ENCODE measurements at regions not wholly inside any gene's neighbourhood (a gene's known extent, or its start where the extent isn't known, plus 50 kb on each side); places are given as distances from the start of the nearest gene placed in this dataset.

- FAIRE-seq (no peak), DNase-seq (no peak)
- H3K27me3 ChIP-seq (ENCODE audit: control insufficient read depth in 3 of 3, insufficient read depth in 3 of 3, low read length in 3 of 3), result no peaks in the 10 kb centered on the region
- peaks cover 0 to 6% of the 10 kb centered on the region in 2 donors for H3K9me3 ChIP-seq (ENCODE audit: control insufficient read depth in 2 of 2, insufficient read depth in 1 of 2, low read depth in 1 of 2, low read length in 1 of 2)
- no peaks in the 10 kb centered on the region for H3K4me1 ChIP-seq (ENCODE audit: control insufficient read depth in 3 of 3, insufficient read depth in 2 of 3, low read depth in 1 of 3, low read length in 2 of 3)
- H3K36me3 ChIP-seq (ENCODE audit: control insufficient read depth in 3 of 3, insufficient read depth in 2 of 3, low read depth in 1 of 3, low read length in 3 of 3), result no peaks in the 10 kb centered on the region
- H3K27ac ChIP-seq (ENCODE audit: low read depth in 1 of 3, low read length in 2 of 3), result no peak overlapping the region
- no peak overlapping the region for H3K4me3 ChIP-seq (ENCODE audit: low read depth in 1 of 3, low read length in 3 of 3)
Measured at GRCh38 chrX:522456-522855, 108.1 kb upstream of the SHOX start.

- no peak for FAIRE-seq
- no peaks in the 10 kb centered on the region for H3K4me1 ChIP-seq (ENCODE audit: control insufficient read depth in 3 of 3, insufficient read depth in 2 of 3, low read depth in 1 of 3, low read length in 2 of 3)
- WGBS, 3 donors, result 92 to 95% (median 93%) methylated on average over 8 of the region's 8 CpGs
- no peak overlapping the region for H3K4me3 ChIP-seq (ENCODE audit: low read depth in 1 of 3, low read length in 3 of 3)
- DNase-seq, result no peak
- H3K27me3 ChIP-seq (ENCODE audit: control insufficient read depth in 3 of 3, insufficient read depth in 3 of 3, low read length in 3 of 3), result no peaks in the 10 kb centered on the region
- no peak overlapping the region for H3K27ac ChIP-seq (ENCODE audit: low read depth in 1 of 3, low read length in 2 of 3)
- peaks cover 0 to 9% of the 10 kb centered on the region in 2 donors for H3K9me3 ChIP-seq (ENCODE audit: control insufficient read depth in 2 of 2, insufficient read depth in 1 of 2, low read depth in 1 of 2, low read length in 1 of 2)
- H3K36me3 ChIP-seq (ENCODE audit: control insufficient read depth in 3 of 3, insufficient read depth in 2 of 3, low read depth in 1 of 3, low read length in 3 of 3), result no peaks in the 10 kb centered on the region
Measured at GRCh38 chrX:525134-525533, 105.5 kb upstream of the SHOX start.

GRCh38 chrX:526295-527224, 104.0 kb upstream of the SHOX start:
- FAIRE-seq (no peak), DNase-seq (peak in 1 of 2 donors; percentile 6)
- no peaks in the 10 kb centered on the region for H3K4me1 ChIP-seq (ENCODE audit: control insufficient read depth in 3 of 3, insufficient read depth in 2 of 3, low read depth in 1 of 3, low read length in 2 of 3)
- no peak overlapping the region for H3K27ac ChIP-seq (ENCODE audit: low read depth in 1 of 3, low read length in 2 of 3)
- H3K27me3 ChIP-seq (ENCODE audit: control insufficient read depth in 3 of 3, insufficient read depth in 3 of 3, low read length in 3 of 3), result no peaks in the 10 kb centered on the region
- WGBS, 3 donors, result 22 to 30% (median 25%) methylated on average over 29 of the region's 29 CpGs
- no peak overlapping the region for H3K4me3 ChIP-seq (ENCODE audit: low read depth in 1 of 3, low read length in 3 of 3)
- no peaks in the 10 kb centered on the region for H3K36me3 ChIP-seq (ENCODE audit: control insufficient read depth in 3 of 3, insufficient read depth in 2 of 3, low read depth in 1 of 3, low read length in 3 of 3)
- peaks cover 0 to 12% of the 10 kb centered on the region in 2 donors for H3K9me3 ChIP-seq (ENCODE audit: control insufficient read depth in 2 of 2, insufficient read depth in 1 of 2, low read depth in 1 of 2, low read length in 1 of 2)

GRCh38 chrX:530726-531610, 99.6 kb upstream of the SHOX start:
- FAIRE-seq, result no peak
- no peaks in the 10 kb centered on the region for H3K36me3 ChIP-seq (ENCODE audit: control insufficient read depth in 3 of 3, insufficient read depth in 2 of 3, low read depth in 1 of 3, low read length in 3 of 3)
- peaks cover 0 to 9% of the 10 kb centered on the region in 2 donors for H3K9me3 ChIP-seq (ENCODE audit: control insufficient read depth in 2 of 2, insufficient read depth in 1 of 2, low read depth in 1 of 2, low read length in 1 of 2)
- DNase-seq, result no peak
- no peaks in the 10 kb centered on the region for H3K4me1 ChIP-seq (ENCODE audit: control insufficient read depth in 3 of 3, insufficient read depth in 2 of 3, low read depth in 1 of 3, low read length in 2 of 3)
- 57 to 72% (median 67%) methylated on average over 19 of the region's 19 CpGs for WGBS, 3 donors
- H3K27ac ChIP-seq (ENCODE audit: low read depth in 1 of 3, low read length in 2 of 3), result no peak overlapping the region
- no peak overlapping the region for H3K4me3 ChIP-seq (ENCODE audit: low read depth in 1 of 3, low read length in 3 of 3)
- no peaks in the 10 kb centered on the region for H3K27me3 ChIP-seq (ENCODE audit: control insufficient read depth in 3 of 3, insufficient read depth in 3 of 3, low read length in 3 of 3)

GRCh38 chrX:531611-531936, 99.0 kb upstream of the SHOX start:
- H3K9me3 ChIP-seq (ENCODE audit: control insufficient read depth in 2 of 2, insufficient read depth in 1 of 2, low read depth in 1 of 2, low read length in 1 of 2), result peaks cover 0 to 8% of the 10 kb centered on the region in 2 donors
- DNase-seq (no peak), FAIRE-seq (no peak)
- H3K4me1 ChIP-seq (ENCODE audit: control insufficient read depth in 3 of 3, insufficient read depth in 2 of 3, low read depth in 1 of 3, low read length in 2 of 3), result no peaks in the 10 kb centered on the region
- WGBS, 3 donors, result 9 to 22% (median 20%) methylated on average over 6 of the region's 6 CpGs
- no peak overlapping the region for H3K4me3 ChIP-seq (ENCODE audit: low read depth in 1 of 3, low read length in 3 of 3)
- H3K27ac ChIP-seq (ENCODE audit: low read depth in 1 of 3, low read length in 2 of 3), result no peak overlapping the region
- no peaks in the 10 kb centered on the region for H3K27me3 ChIP-seq (ENCODE audit: control insufficient read depth in 3 of 3, insufficient read depth in 3 of 3, low read length in 3 of 3)
- no peaks in the 10 kb centered on the region for H3K36me3 ChIP-seq (ENCODE audit: control insufficient read depth in 3 of 3, insufficient read depth in 2 of 3, low read depth in 1 of 3, low read length in 3 of 3)

GRCh38 chrX:534804-535203, 95.8 kb upstream of the SHOX start:
- H3K4me3 ChIP-seq (ENCODE audit: low read depth in 1 of 3, low read length in 3 of 3), result no peak overlapping the region
- no peak for DNase-seq
- H3K9me3 ChIP-seq (ENCODE audit: control insufficient read depth in 2 of 2, insufficient read depth in 1 of 2, low read depth in 1 of 2, low read length in 1 of 2), result peaks cover 0 to 9% of the 10 kb centered on the region in 2 donors
- H3K27ac ChIP-seq (ENCODE audit: low read depth in 1 of 3, low read length in 2 of 3), result no peak overlapping the region
- no peaks in the 10 kb centered on the region for H3K36me3 ChIP-seq (ENCODE audit: control insufficient read depth in 3 of 3, insufficient read depth in 2 of 3, low read depth in 1 of 3, low read length in 3 of 3)
- no peak for FAIRE-seq
- H3K27me3 ChIP-seq (ENCODE audit: control insufficient read depth in 3 of 3, insufficient read depth in 3 of 3, low read length in 3 of 3), result no peaks in the 10 kb centered on the region
- no peaks in the 10 kb centered on the region for H3K4me1 ChIP-seq (ENCODE audit: control insufficient read depth in 3 of 3, insufficient read depth in 2 of 3, low read depth in 1 of 3, low read length in 2 of 3)

GRCh38 chrX:536616-537015, 94.0 kb upstream of the SHOX start:
- no peaks in the 10 kb centered on the region for H3K4me1 ChIP-seq (ENCODE audit: control insufficient read depth in 3 of 3, insufficient read depth in 2 of 3, low read depth in 1 of 3, low read length in 2 of 3)
- WGBS, 3 donors, result 92 to 95% (median 95%) methylated on average over 19 of the region's 19 CpGs
- H3K36me3 ChIP-seq (ENCODE audit: control insufficient read depth in 3 of 3, insufficient read depth in 2 of 3, low read depth in 1 of 3, low read length in 3 of 3), result no peaks in the 10 kb centered on the region
- no peaks in the 10 kb centered on the region for H3K27me3 ChIP-seq (ENCODE audit: control insufficient read depth in 3 of 3, insufficient read depth in 3 of 3, low read length in 3 of 3)
- H3K9me3 ChIP-seq (ENCODE audit: control insufficient read depth in 2 of 2, insufficient read depth in 1 of 2, low read depth in 1 of 2, low read length in 1 of 2), result peaks cover 0 to 6% of the 10 kb centered on the region in 2 donors
- FAIRE-seq (no peak), DNase-seq (no peak)
- H3K27ac ChIP-seq (ENCODE audit: low read depth in 1 of 3, low read length in 2 of 3), result no peak overlapping the region
- no peak overlapping the region for H3K4me3 ChIP-seq (ENCODE audit: low read depth in 1 of 3, low read length in 3 of 3)

- DNase-seq, result no peak
- Histone ChIP-seq H3K27me3 (ENCODE audit: control insufficient read depth in 3 of 3, insufficient read depth in 3 of 3, low read length in 3 of 3) (no peaks in the 10 kb centered on the region), H3K4me1 (ENCODE audit: control insufficient read depth in 3 of 3, insufficient read depth in 2 of 3, low read depth in 1 of 3, low read length in 2 of 3) (no peaks in the 10 kb centered on the region), H3K36me3 (ENCODE audit: control insufficient read depth in 3 of 3, insufficient read depth in 2 of 3, low read depth in 1 of 3, low read length in 3 of 3) (no peaks in the 10 kb centered on the region), H3K27ac (ENCODE audit: low read depth in 1 of 3, low read length in 2 of 3) (no peak overlapping the region), H3K4me3 (ENCODE audit: low read depth in 1 of 3, low read length in 3 of 3) (no peak overlapping the region), H3K9me3 (ENCODE audit: control insufficient read depth in 2 of 2, insufficient read depth in 1 of 2, low read depth in 1 of 2, low read length in 1 of 2) (peaks cover 0 to 6% of the 10 kb centered on the region in 2 donors)
- FAIRE-seq, result no peak
- 88 to 89% (median 88%) methylated on average over 18 of the region's 18 CpGs for WGBS, 3 donors
Measured at GRCh38 chrX:537151-537550, 93.4 kb upstream of the SHOX start.
